WI38 (cell line): ENCODE measurements at regions not wholly inside any gene's neighbourhood (a gene's known extent, or its start where the extent isn't known, plus 50 kb on each side); places are given as distances from the start of the nearest gene placed in this dataset.

Source experiments
- H3K4me3 ChIP-seq: 2 replicates; pipeline ENCODE4 v1.5.1; 2011; ENCODE audit warnings: low read depth, mild to moderate bottlenecking, control low read depth, low read length
- TF ChIP-seq, protein P1 (sequence below): IDR thresholded peaks from 2 replicates; pipeline ENCODE4 v1.5.1; 2012; ENCODE audit warnings: low read depth, mild to moderate bottlenecking, control low read depth, low read length

DNA sequence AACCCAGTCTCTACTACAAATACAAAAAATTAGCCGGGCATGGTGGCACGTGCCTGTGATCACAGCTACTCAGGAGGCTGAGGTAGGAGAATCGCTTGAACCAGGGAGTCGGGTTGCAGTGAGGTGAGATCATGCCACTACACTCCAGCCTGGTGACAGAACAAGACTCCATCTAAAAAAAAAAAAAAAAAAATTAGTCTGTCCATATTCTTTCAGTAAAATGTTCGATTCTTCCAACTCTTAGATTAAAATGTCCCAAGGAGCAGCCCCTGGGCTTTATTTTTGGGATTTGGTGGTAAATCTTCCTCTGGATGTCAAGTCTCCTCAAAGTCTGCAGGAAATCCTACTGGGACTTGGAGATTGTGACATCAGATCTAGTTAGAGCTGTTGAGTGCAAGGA is 101.0 kb upstream of the EEF1E1 start:
- TF ChIP-seq, protein P1, sequence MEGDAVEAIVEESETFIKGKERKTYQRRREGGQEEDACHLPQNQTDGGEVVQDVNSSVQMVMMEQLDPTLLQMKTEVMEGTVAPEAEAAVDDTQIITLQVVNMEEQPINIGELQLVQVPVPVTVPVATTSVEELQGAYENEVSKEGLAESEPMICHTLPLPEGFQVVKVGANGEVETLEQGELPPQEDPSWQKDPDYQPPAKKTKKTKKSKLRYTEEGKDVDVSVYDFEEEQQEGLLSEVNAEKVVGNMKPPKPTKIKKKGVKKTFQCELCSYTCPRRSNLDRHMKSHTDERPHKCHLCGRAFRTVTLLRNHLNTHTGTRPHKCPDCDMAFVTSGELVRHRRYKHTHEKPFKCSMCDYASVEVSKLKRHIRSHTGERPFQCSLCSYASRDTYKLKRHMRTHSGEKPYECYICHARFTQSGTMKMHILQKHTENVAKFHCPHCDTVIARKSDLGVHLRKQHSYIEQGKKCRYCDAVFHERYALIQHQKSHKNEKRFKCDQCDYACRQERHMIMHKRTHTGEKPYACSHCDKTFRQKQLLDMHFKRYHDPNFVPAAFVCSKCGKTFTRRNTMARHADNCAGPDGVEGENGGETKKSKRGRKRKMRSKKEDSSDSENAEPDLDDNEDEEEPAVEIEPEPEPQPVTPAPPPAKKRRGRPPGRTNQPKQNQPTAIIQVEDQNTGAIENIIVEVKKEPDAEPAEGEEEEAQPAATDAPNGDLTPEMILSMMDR, result no peak
- H3K4me3 ChIP-seq, result no peak overlapping the region

DNA sequence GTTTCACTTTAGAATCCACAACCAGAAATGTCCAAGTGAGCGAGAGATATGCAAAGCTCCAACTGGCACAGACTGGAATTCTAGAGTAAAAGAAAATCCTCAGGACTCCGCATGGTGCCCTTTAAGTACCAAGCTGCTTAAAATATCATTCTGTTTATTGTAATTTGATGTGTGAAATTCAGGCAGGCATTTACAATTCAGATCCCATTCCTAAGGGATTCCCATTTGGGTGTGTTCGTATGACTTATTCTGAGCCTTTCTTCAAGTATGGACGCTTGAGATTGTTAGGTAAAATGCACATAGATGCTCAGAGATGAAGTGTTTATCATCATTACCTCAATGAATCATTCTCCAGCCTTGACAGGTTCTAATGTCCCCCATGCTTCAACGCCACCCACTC is 99.3 kb upstream of the EEF1E1 start:
- H3K4me3 ChIP-seq, result no peak overlapping the region
- TF ChIP-seq, protein P1, result no peak

DNA sequence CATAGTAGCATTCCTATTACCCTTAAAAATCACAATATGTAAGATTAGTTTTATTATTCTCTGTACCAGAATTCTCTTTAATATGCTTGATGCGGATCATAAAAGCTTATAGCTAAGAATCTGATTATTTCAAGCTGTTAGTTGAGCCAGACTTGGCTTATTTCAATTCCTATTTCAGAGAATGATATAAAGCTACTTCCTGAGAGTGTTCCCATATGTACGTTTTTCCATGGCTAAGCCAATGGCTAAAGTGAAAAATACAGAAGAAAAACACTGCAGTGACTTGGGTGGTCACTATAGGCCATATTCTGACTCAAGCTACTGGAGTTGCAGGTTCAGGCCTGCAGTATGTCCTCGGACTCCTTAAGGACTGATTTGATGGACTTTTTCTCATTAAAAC is 97.9 kb upstream of the EEF1E1 start:
- TF ChIP-seq, protein P1, result no peak
- no peak overlapping the region for H3K4me3 ChIP-seq

DNA sequence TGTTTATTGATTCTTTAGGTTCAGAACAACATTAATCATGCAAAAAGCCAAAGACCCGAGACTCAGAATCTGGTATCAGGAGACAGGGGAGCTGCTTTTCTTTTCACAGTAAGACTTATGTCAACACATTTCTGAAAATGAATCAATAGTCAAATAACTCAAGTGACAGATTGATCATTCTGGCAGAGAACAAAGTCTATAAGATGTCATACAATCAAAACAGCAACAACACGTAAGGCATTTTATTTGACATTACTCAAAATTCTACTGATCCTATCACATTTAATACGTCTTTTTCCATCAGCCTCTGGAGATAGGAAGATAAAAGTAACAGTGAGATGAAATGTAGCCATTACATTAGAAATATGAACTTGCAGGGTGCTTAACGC is 93.4 kb upstream of the EEF1E1 start:
- TF ChIP-seq, protein P1, result no peak
- no peak overlapping the region for H3K4me3 ChIP-seq

DNA sequence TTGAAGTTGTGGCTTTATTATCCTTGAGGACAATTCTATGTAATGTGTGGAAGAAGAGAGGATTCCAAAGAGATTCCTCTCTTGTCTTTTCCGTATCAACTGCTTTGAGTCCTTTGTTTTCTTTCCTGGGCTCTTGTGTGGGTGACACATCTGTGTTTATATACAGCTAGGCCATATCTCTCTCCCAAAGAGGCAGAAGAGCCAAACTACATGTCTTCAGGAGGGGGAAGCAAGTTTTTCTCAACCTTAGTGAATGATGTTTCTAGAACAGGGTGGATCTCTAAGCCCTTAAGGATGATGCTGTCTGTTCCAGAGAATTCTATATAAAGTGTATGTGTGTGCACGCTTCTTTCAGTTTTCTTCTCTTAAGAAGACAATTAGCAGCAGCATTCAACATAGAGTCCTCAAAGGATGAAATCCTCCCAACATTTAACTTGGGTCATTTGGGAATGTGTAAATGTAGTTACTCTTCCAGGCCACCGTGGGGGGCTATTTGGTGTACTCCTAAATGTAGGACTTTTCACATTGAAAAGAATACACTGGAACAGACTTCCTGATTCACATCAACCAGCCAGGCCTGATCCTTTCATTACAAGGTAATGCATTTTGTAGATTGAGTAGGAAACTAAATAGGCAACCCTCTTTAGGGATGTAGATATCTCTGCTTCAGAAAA is 92.8 kb upstream of the EEF1E1 start:
- no peak overlapping the region for H3K4me3 ChIP-seq
- TF ChIP-seq, protein P1, result no peak

DNA sequence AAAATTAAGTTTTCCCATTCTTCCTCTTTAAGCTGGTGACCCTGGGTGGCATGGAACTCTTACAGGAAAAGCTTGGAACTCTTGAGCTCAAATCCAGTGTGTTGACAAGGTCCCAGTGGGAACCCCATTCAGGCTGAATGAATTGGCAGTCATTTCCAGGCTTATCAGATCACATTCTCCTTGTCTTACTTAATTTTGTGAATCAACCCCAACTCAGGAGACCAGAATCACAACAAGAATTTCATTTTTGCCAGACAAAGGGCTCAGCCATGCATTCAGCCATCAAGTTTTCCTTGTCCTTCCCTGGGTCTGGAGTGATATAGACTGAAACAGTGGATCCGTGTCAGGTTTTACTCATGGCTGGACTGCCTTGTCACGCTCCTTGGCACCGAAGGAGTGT is 92.1 kb upstream of the EEF1E1 start:
- TF ChIP-seq, protein P1, result no peak
- H3K4me3 ChIP-seq, result no peak overlapping the region

DNA sequence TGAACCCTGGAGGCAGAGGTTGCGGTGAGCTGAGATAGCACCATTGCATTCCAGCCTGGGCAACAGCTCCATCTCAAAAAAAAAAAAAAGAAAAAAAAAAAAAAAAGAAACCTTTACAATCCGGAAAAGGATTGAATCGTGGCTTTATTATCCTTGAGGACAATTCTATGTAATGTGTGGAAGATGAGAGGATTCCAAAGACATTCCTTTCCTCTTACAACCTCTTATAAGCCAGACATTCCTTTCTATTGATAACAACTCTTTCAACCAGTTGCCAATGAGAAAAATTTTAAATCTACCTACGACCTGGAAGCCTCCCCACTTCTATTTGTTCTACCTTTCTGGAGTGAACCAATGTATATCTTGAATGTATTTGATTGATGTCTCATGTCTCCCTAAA is 91.2 kb upstream of the EEF1E1 start:
- H3K4me3 ChIP-seq, result no peak overlapping the region
- TF ChIP-seq, protein P1, result no peak
